IPS-NIHi11 (cell line): ENCODE measurements at regions not wholly inside any gene's neighbourhood (a gene's known extent, or its start where the extent isn't known, plus 50 kb on each side); places are given as distances from the start of the nearest gene placed in this dataset.

Experiments used
- DNase-seq: peaks from one replicate; pipeline ENCODE4 v3.0.0; 2012; ENCODE audit warnings: mixed read lengths, low spot score

GRCh38 chr11:64501500-64502427, 54.0 kb upstream of the SLC22A11 start:
- DNase-seq: no peak

- DNase-seq: no peak
Observed at GRCh38 chr11:64502634-64503033, 53.1 kb upstream of the SLC22A11 start.

DNA sequence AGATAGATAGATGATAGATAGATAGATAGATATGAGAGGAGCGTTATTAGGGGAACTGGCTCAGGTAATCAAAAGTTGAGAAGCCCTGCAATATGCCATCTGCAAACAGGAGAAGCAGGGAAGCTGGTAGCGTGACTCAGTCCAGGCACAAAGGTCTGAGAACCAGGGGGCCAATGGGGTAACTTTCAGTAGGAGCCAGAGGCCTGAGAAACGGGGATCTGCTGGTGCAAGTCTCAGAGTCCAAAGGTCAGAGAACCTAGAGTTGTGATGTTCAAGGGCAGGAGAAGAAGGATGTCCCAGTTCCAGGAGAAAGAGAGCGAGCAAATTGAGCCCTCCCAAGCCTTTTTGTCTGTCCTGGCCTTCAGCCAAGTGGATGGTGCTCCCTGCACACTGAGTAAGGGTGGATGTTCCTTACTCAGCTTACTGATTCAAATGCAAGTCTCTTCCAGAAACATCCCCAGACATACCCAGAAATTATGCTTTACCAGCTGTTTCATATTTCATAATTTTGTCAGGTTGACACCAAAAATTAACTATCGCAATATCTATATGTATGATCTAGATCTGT, 52.5 kb upstream of the SLC22A11 start:
- DNase-seq: no peak

- DNase-seq: no peak
Observed at GRCh38 chr11:64504999-64505398, 50.7 kb upstream of the SLC22A11 start.
